HG03571 (cell line): ENCODE measurements at regions not wholly inside any gene's neighbourhood (a gene's known extent, or its start where the extent isn't known, plus 50 kb on each side); places are given as distances from the start of the nearest gene placed in this dataset.
"Not testable (repeated sequence)": the region's sequence is repeated elsewhere in the genome, so short reads cannot be mapped to it uniquely, and the experiment has no call there.

Experiments used
- ATAC-seq: cut with Tn5 transposase; IDR thresholded peaks from one replicate; pipeline ENCODE4 v1.9.1; 2021; ENCODE audit not compliant: unreplicated experiment

- ATAC-seq, result no peak
Measured at GRCh38 chr6:157727629-157728182, 95.3 kb upstream of the SNX9 start.

GRCh38 chr6:157728183-157728881 lies 94.7 kb upstream of the SNX9 start:
- ATAC-seq, result no peak

DNA sequence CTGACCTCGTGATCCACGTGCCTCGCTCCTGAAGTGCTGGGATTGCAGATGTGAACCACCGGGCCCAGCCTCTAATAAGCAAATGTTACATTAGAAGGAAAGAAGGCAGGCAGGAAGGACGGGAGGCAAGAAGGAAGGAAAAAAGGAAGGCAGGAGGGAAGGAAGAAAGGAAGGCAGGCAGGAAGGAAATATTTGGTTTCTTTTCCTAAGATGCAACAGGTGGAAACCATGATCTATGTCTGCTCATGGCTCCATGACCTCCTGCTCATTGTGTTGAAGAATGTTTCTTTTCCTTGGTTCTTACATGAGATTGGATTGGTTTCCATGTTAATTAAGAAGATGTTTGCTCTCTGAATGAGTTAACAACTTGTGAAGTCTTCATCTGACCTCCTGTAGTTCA lies 91.8 kb upstream of the SNX9 start:
- ATAC-seq, result no peak

GRCh38 chr6:157732007-157732406 lies 91.0 kb upstream of the SNX9 start:
- ATAC-seq, result no peak

- no peak for ATAC-seq
Measured at GRCh38 chr6:157732416-157733161, 90.5 kb upstream of the SNX9 start.

- ATAC-seq, result not testable (repeated sequence)
Measured at GRCh38 chr6:157736555-157736954, 86.5 kb upstream of the SNX9 start.

GRCh38 chr6:157741321-157741947 lies 81.6 kb upstream of the SNX9 start:
- ATAC-seq, result no peak

GRCh38 chr6:157741948-157742556 lies 81.0 kb upstream of the SNX9 start:
- no peak for ATAC-seq

DNA sequence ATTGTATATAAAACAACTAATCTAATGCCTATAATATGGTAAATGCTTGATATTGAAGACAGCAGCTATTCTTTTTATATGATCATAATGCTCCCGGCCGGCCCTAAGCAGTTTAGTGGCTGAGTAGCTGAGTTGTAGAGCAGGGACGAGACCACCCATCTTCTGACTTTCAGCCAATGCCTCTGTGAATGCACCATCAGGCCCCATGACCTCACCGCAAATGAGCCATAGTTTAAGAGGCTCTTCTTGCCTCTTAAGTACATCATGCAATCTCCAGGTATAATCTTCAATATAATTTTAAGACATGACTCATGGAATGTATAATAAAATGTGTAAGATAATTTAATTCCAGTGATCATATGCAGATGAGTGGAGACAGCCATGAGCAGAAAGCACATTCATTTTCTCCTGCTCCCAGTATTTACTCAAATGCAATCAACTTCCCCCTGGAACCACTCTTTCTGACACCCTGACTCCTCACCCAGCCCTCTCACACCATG lies 78.9 kb upstream of the SNX9 start:
- ATAC-seq, result no peak

DNA sequence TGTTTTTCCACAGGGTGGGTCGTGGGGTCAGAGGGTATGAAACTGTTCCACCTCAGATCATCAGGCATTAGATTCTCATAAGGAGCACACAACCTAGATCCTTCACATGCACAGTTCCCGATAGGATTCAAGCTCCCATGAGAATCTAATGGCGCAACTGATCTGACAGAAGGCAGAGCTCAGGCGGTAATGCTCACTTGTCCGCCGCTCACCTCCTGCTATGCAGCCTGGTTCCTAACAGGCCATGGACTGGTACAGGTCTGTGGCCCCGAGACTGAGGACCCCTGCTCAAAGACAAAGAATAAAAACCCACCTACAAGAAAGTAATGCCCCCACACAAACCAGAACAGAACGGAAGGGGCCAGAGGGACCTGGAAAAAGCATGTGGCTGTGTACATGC lies 76.1 kb upstream of the SNX9 start:
- no peak for ATAC-seq

GRCh38 chr6:157747370-157747769 lies 75.7 kb upstream of the SNX9 start:
- ATAC-seq, result no peak

DNA sequence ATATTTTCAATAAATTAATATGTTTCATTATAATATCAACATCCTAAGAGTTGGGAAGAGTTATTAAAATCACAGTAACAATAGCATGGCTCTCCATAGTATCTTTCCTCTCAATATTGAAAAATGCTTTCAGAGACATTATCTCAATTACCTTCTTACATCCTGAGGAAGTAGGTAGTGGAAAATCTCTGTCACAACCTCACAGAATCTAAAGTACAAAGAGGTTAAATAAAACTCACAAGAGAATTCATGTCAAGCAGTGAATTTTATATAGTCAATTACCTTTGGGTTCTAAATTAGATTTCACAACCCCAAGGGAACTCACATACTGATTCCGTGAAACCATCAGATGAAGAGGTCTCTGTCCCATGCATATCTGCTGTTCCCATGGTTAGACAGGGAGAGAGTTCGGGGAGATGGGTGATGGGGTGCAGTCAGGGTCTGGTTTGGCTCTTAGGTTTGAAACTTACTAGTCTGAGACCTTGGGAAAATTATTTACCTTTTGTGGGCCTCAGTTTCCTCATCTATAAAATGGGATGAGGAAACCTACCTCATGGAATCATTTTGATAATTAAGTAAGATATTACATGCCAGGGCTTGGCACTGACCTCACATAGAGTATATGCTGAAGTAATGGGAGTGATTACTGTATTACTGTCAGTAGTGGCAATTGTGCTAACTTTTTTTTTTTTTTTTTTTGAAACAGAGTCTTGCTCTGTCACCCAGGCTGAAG lies 74.0 kb upstream of the SNX9 start:
- no peak for ATAC-seq

- ATAC-seq, result not testable (repeated sequence)
Measured at GRCh38 chr6:157750973-157751372, 72.1 kb upstream of the SNX9 start.

GRCh38 chr6:157751547-157752200 lies 71.4 kb upstream of the SNX9 start:
- no peak for ATAC-seq

- ATAC-seq, result not testable (repeated sequence)
Measured at GRCh38 chr6:157752879-157753278, 70.2 kb upstream of the SNX9 start.

DNA sequence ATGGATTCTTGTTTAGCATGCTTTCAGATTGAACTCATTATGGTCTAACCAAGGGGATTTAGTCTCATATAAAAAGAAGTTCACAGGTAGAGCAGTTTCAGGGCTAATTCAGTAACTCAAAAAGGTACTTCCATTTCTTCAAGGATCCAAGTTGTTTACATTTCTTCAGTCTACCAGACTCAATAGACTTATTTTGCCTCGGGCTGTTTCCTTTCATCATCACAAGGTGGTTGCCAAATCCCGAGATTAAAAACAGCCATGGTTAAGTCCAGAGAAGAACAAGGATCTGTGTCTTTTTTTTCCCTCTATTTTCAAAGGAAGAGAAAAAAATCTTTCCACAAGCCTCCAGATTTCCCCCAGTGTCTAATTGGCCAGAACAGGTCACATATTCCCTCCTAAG lies 69.8 kb upstream of the SNX9 start:
- ATAC-seq, result no peak

- ATAC-seq, result not testable (repeated sequence)
Measured at GRCh38 chr6:157753801-157754200, 69.2 kb upstream of the SNX9 start.

- ATAC-seq, result no peak
Measured at GRCh38 chr6:157754351-157754750, 68.7 kb upstream of the SNX9 start.

DNA sequence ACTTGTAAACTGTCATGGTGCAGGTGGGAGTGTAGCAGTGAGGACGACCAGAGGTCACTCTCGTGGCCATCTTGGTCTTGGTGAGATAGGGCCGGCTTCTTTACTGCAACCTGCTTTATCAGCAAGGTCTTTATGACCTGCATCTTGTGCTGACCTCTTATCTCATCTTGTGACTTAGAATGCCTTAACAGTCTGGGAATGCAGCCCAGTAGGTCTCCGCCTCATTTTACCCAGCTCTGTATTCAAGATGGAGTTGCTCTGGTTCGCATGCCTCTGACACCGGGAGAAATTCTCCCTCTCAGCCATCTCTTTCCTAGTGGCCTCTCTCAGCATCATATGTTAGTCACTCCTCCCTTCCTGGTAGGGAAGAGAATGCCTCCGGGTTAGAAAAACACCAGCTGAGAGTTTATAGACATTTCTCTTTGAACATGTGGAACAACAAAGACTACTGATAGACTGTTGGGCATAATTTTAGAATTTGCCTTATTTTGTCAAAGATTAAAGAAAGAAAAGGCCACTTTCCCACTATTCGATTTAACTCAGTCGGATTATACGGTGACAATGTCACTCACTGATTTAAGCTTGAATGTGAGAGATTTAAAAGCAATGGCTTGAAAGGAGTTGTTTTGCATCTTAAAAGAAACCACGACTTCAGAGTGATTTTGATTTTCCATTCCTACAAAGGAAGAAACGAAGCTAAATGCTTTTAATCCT lies 67.9 kb upstream of the SNX9 start:
- no peak for ATAC-seq
